GM12864 (cell line): ENCODE measurements at regions not wholly inside any gene's neighbourhood (a gene's known extent, or its start where the extent isn't known, plus 50 kb on each side); places are given as distances from the start of the nearest gene placed in this dataset.

Experiments
- DNase-seq: peaks from one replicate; pipeline ENCODE4 v3.0.0-alpha.2; 2011; ENCODE audit warnings: low read depth
- H3K4me3 ChIP-seq: 2 replicates; pipeline ENCODE4 v1.5.1; 2011; ENCODE audit warnings: mild to moderate bottlenecking, low read depth, low read length, control low read depth
- CTCF ChIP-seq: IDR thresholded peaks from 2 replicates; pipeline ENCODE4 v1.5.1; 2011; ENCODE audit warnings: low read depth, mild to moderate bottlenecking, moderate library complexity, low read length, control low read depth, inconsistent platforms; ENCODE audit errors: missing control alignments

GRCh38 chr16:6835941-6836340 lies 496.7 kb upstream of the RBFOX1 start:
- no peak overlapping the region for H3K4me3 ChIP-seq
- no peak for TF ChIP-seq CTCF

GRCh38 chr16:6835516-6835915 lies 497.1 kb upstream of the RBFOX1 start:
- H3K4me3 ChIP-seq: no peak overlapping the region
- no peak for TF ChIP-seq CTCF
- DNase-seq: no peak

More at GRCh38 chr16:6835941-6836340, 496.7 kb upstream of the RBFOX1 start:
- DNase-seq: no peak

- TF ChIP-seq CTCF: no peak
- DNase-seq: no peak
- H3K4me3 ChIP-seq: no peak overlapping the region
These were observed 504.0 kb upstream of the RBFOX1 start for GRCh38 chr16:6828690-6829089.

GRCh38 chr16:6827931-6828330 lies 504.7 kb upstream of the RBFOX1 start:
- no peak for TF ChIP-seq CTCF
- no peak for DNase-seq
- H3K4me3 ChIP-seq: no peak overlapping the region

- no peak for TF ChIP-seq CTCF
- no peak for DNase-seq
- no peak overlapping the region for H3K4me3 ChIP-seq
These were observed 505.4 kb upstream of the RBFOX1 start for GRCh38 chr16:6827267-6827666.

GRCh38 chr16:6822041-6822440 lies 510.6 kb upstream of the RBFOX1 start:
- no peak for TF ChIP-seq CTCF
- no peak for DNase-seq

GRCh38 chr16:6804461-6804860 lies 528.2 kb upstream of the RBFOX1 start:
- H3K4me3 ChIP-seq: no peak overlapping the region
- DNase-seq: no peak
- TF ChIP-seq CTCF: no peak

More at GRCh38 chr16:6822041-6822440, 510.6 kb upstream of the RBFOX1 start:
- no peak overlapping the region for H3K4me3 ChIP-seq
